ENCODE measurements at regions not wholly inside any gene's neighbourhood (a gene's known extent, or its start where the extent isn't known, plus 50 kb on each side); places are given as distances from the start of the nearest gene placed in this dataset.

DNA sequence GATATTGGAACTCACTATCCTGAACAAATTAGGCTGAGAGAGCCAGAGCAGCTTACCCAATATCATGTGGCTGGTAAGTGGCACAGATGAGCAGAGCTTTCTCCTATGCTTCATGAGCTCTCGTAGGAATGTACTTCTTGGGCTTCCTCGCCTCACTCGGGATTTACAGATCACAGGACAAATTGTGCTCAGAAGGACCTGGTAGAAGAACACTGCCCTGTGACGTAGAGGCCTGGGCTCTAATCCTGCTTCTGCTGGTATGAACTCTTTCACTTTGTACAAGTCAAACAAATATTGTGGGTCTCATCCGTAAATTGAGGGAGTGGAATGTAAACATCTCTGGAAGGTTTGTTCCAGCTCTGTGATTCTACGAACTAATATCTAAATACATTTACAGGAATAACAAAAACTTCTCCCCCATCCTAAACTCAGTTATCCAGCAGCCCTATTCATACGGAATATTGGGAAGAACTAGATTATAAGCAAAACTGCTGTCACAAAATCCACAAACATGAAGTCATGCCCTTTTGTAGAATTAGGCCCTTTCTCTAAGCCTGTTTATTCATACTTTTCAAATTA is 187.6 kb downstream of the CLIC5 start:
- TF ChIP-seq POLR2AphosphoS5 (IDR thresholded peaks at IDR 0.05) (no peak), EP300 (conservative IDR thresholded peaks at IDR 0.05; ENCODE audit: poor library complexity, severe bottlenecking) (no peak), MXI1 (conservative IDR thresholded peaks at IDR 0.05; ENCODE audit: poor library complexity, severe bottlenecking) (no peak), SMC3 (conservative IDR thresholded peaks at IDR 0.05; ENCODE audit: poor library complexity) (no peak)
- TF ChIP-seq, protein P1, sequence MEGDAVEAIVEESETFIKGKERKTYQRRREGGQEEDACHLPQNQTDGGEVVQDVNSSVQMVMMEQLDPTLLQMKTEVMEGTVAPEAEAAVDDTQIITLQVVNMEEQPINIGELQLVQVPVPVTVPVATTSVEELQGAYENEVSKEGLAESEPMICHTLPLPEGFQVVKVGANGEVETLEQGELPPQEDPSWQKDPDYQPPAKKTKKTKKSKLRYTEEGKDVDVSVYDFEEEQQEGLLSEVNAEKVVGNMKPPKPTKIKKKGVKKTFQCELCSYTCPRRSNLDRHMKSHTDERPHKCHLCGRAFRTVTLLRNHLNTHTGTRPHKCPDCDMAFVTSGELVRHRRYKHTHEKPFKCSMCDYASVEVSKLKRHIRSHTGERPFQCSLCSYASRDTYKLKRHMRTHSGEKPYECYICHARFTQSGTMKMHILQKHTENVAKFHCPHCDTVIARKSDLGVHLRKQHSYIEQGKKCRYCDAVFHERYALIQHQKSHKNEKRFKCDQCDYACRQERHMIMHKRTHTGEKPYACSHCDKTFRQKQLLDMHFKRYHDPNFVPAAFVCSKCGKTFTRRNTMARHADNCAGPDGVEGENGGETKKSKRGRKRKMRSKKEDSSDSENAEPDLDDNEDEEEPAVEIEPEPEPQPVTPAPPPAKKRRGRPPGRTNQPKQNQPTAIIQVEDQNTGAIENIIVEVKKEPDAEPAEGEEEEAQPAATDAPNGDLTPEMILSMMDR (IDR thresholded peaks at IDR 0.05; ENCODE audit: poor library complexity, severe bottlenecking), result no peak
